ENCODE measurements at regions not wholly inside any gene's neighbourhood (a gene's known extent, or its start where the extent isn't known, plus 50 kb on each side); places are given as distances from the start of the nearest gene placed in this dataset.

- TF ChIP-seq CTCF (IDR thresholded peaks at IDR 0.05; ENCODE audit: control extremely low read depth, extremely low read depth) = no peak
- Histone ChIP-seq H3K36me3 (ENCODE audit: control insufficient read depth in 4 of 4, insufficient read depth in 4 of 4, low read length in 4 of 4) (no peaks in the 10 kb centered on the region), H3K27ac (ENCODE audit: low read depth in 1 of 2, low read length in 1 of 2) (no peak overlapping the region), H3K4me1 (ENCODE audit: control insufficient read depth in 5 of 5, insufficient read depth in 5 of 5, low read length in 5 of 5) (no peaks in the 10 kb centered on the region), H3K27me3 (ENCODE audit: control insufficient read depth in 3 of 3, insufficient read depth in 3 of 3, low read length in 2 of 3) (no peaks in the 10 kb centered on the region), H3K9ac (ENCODE audit: insufficient read depth in 1 of 2, low read length in 2 of 2) (no peak overlapping the region), H3K4me3 (no peak overlapping the region), H3K9me3 (ENCODE audit: control insufficient read depth in 4 of 4, insufficient read depth in 3 of 4, low read length in 3 of 4) (no peaks in the 10 kb centered on the region)
- 31 to 59% methylated on average over 3 of the region's 3 CpGs for WGBS, 2 donors
- ATAC-seq (ENCODE audit: insufficient read depth, low FRiP score) (no peak), DNase-seq (no peak)
Measured at GRCh38 chr6:21648475-21649050, 55.0 kb downstream of the SOX4 start.

- no peak for ATAC-seq (ENCODE audit: insufficient read depth, low FRiP score)
- no peak for DNase-seq
- no peak overlapping the region for H3K4me3 ChIP-seq
- H3K36me3 ChIP-seq (ENCODE audit: control insufficient read depth in 4 of 4, insufficient read depth in 4 of 4, low read length in 4 of 4) = no peaks in the 10 kb centered on the region
- no peak overlapping the region for H3K27ac ChIP-seq (ENCODE audit: low read depth in 1 of 2, low read length in 1 of 2)
- no peaks in the 10 kb centered on the region for H3K9me3 ChIP-seq (ENCODE audit: control insufficient read depth in 4 of 4, insufficient read depth in 3 of 4, low read length in 3 of 4)
- H3K4me1 ChIP-seq (ENCODE audit: control insufficient read depth in 5 of 5, insufficient read depth in 5 of 5, low read length in 5 of 5) = no peaks in the 10 kb centered on the region
- H3K27me3 ChIP-seq (ENCODE audit: control insufficient read depth in 3 of 3, insufficient read depth in 3 of 3, low read length in 2 of 3) = no peaks in the 10 kb centered on the region
- 73 to 85% methylated on average over 4 of the region's 4 CpGs for WGBS, 2 donors
- H3K9ac ChIP-seq (ENCODE audit: insufficient read depth in 1 of 2, low read length in 2 of 2) = no peak overlapping the region
- no peak for TF ChIP-seq CTCF (IDR thresholded peaks at IDR 0.05; ENCODE audit: control extremely low read depth, extremely low read depth)
Measured at GRCh38 chr6:21653323-21653722, 59.8 kb downstream of the SOX4 start.

GRCh38 chr6:21653905-21654304, 60.4 kb downstream of the SOX4 start:
- Histone ChIP-seq H3K36me3 (ENCODE audit: control insufficient read depth in 4 of 4, insufficient read depth in 4 of 4, low read length in 4 of 4) (no peaks in the 10 kb centered on the region), H3K27ac (ENCODE audit: low read depth in 1 of 2, low read length in 1 of 2) (no peak overlapping the region), H3K27me3 (ENCODE audit: control insufficient read depth in 3 of 3, insufficient read depth in 3 of 3, low read length in 2 of 3) (no peaks in the 10 kb centered on the region), H3K9me3 (ENCODE audit: control insufficient read depth in 4 of 4, insufficient read depth in 3 of 4, low read length in 3 of 4) (no peaks in the 10 kb centered on the region), H3K9ac (ENCODE audit: insufficient read depth in 1 of 2, low read length in 2 of 2) (no peak overlapping the region), H3K4me1 (ENCODE audit: control insufficient read depth in 5 of 5, insufficient read depth in 5 of 5, low read length in 5 of 5) (no peaks in the 10 kb centered on the region), H3K4me3 (no peak overlapping the region)
- TF ChIP-seq CTCF (IDR thresholded peaks at IDR 0.05; ENCODE audit: control extremely low read depth, extremely low read depth) = no peak
- WGBS, 2 donors = 80 to 89% methylated on average over 7 of the region's 7 CpGs
- ATAC-seq (ENCODE audit: insufficient read depth, low FRiP score) (no peak), DNase-seq (peak; percentile 22 to 57 (median 40))

- Histone ChIP-seq H3K9me3 (ENCODE audit: control insufficient read depth in 4 of 4, insufficient read depth in 3 of 4, low read length in 3 of 4) (no peaks in the 10 kb centered on the region), H3K4me1 (ENCODE audit: control insufficient read depth in 5 of 5, insufficient read depth in 5 of 5, low read length in 5 of 5) (no peaks in the 10 kb centered on the region), H3K4me3 (no peak overlapping the region), H3K27me3 (ENCODE audit: control insufficient read depth in 3 of 3, insufficient read depth in 3 of 3, low read length in 2 of 3) (no peaks in the 10 kb centered on the region), H3K36me3 (ENCODE audit: control insufficient read depth in 4 of 4, insufficient read depth in 4 of 4, low read length in 4 of 4) (no peaks in the 10 kb centered on the region), H3K27ac (ENCODE audit: low read depth in 1 of 2, low read length in 1 of 2) (no peak overlapping the region), H3K9ac (ENCODE audit: insufficient read depth in 1 of 2, low read length in 2 of 2) (no peak overlapping the region)
- WGBS, 2 donors = 93 to 100% methylated on average over 2 of the region's 2 CpGs
- TF ChIP-seq CTCF (IDR thresholded peaks at IDR 0.05; ENCODE audit: control extremely low read depth, extremely low read depth) = no peak
- DNase-seq (no peak), ATAC-seq (ENCODE audit: insufficient read depth, low FRiP score) (no peak)
Measured at GRCh38 chr6:21654361-21654760, 60.8 kb downstream of the SOX4 start.

Data from lung (tissue), 11 donors.